ENCODE measurements at regions not wholly inside any gene's neighbourhood (a gene's known extent, or its start where the extent isn't known, plus 50 kb on each side); places are given as distances from the start of the nearest gene placed in this dataset.

GRCh38 chr3:34724916-34725499 is 914.3 kb upstream of the ARPP21 start:
- TF ChIP-seq CTCF (IDR thresholded peaks at IDR 0.05; ENCODE audit: unreplicated experiment): no peak
- no peak for DNase-seq
- H3K4me1 Mint-ChIP-seq (ENCODE audit: low read depth, unreplicated experiment): no peaks in the 10 kb centered on the region
- H3K27ac Mint-ChIP-seq (ENCODE audit: unreplicated experiment): no peak overlapping the region
- H3K4me3 Mint-ChIP-seq (ENCODE audit: low read depth, unreplicated experiment): no peak overlapping the region
- H3K27me3 Mint-ChIP-seq (ENCODE audit: unreplicated experiment): no peaks in the 10 kb centered on the region
- no peaks in the 10 kb centered on the region for H3K9me3 Mint-ChIP-seq (ENCODE audit: low read depth, unreplicated experiment)
- no peaks in the 10 kb centered on the region for H3K36me3 Mint-ChIP-seq (ENCODE audit: insufficient read depth, unreplicated experiment)
- CTCF ChIA-PET: no interaction called here
- intact Hi-C loops (cut with micrococcal nuclease; ENCODE audit: unreplicated experiment): no loop called here
- BruUV-seq (replicated peaks): no TSS peak

- Mint-ChIP-seq H3K27ac (ENCODE audit: unreplicated experiment) (no peak overlapping the region), H3K9me3 (ENCODE audit: low read depth, unreplicated experiment) (peaks cover 4% of the 10 kb centered on the region), H3K4me1 (ENCODE audit: low read depth, unreplicated experiment) (no peaks in the 10 kb centered on the region), H3K4me3 (ENCODE audit: low read depth, unreplicated experiment) (no peak overlapping the region), H3K27me3 (ENCODE audit: unreplicated experiment) (no peaks in the 10 kb centered on the region), H3K36me3 (ENCODE audit: insufficient read depth, unreplicated experiment) (no peaks in the 10 kb centered on the region)
- intact Hi-C loops (cut with micrococcal nuclease; ENCODE audit: unreplicated experiment): no loop called here
- CTCF ChIA-PET: no interaction called here
- no TSS peak for BruUV-seq (replicated peaks)
- TF ChIP-seq CTCF (IDR thresholded peaks at IDR 0.05; ENCODE audit: unreplicated experiment): no peak
- no peak for DNase-seq
Measured at GRCh38 chr3:34725774-34726173, 913.6 kb upstream of the ARPP21 start.

GRCh38 chr3:34727700-34728099 is 911.6 kb upstream of the ARPP21 start:
- intact Hi-C loops (cut with micrococcal nuclease; ENCODE audit: unreplicated experiment): no loop called here
- no peak for DNase-seq

GRCh38 chr3:34742151-34742550 is 897.2 kb upstream of the ARPP21 start:
- no peak for TF ChIP-seq CTCF (IDR thresholded peaks at IDR 0.05; ENCODE audit: unreplicated experiment)
- Mint-ChIP-seq H3K9me3 (ENCODE audit: low read depth, unreplicated experiment) (peaks cover 6% of the 10 kb centered on the region), H3K4me3 (ENCODE audit: low read depth, unreplicated experiment) (no peak overlapping the region), H3K27ac (ENCODE audit: unreplicated experiment) (no peak overlapping the region), H3K36me3 (ENCODE audit: insufficient read depth, unreplicated experiment) (no peaks in the 10 kb centered on the region), H3K4me1 (ENCODE audit: low read depth, unreplicated experiment) (no peaks in the 10 kb centered on the region), H3K27me3 (ENCODE audit: unreplicated experiment) (no peaks in the 10 kb centered on the region)
- BruUV-seq (replicated peaks): no TSS peak
- DNase-seq: no peak
- intact Hi-C loops (cut with micrococcal nuclease; ENCODE audit: unreplicated experiment): no loop called here
- CTCF ChIA-PET: no interaction called here

More at GRCh38 chr3:34727700-34728099, 911.6 kb upstream of the ARPP21 start:
- no TSS peak for BruUV-seq (replicated peaks)
- H3K4me1 Mint-ChIP-seq (ENCODE audit: low read depth, unreplicated experiment): no peaks in the 10 kb centered on the region
- CTCF ChIA-PET: no interaction called here
- no peak for TF ChIP-seq CTCF (IDR thresholded peaks at IDR 0.05; ENCODE audit: unreplicated experiment)
- H3K27ac Mint-ChIP-seq (ENCODE audit: unreplicated experiment): no peak overlapping the region
- H3K36me3 Mint-ChIP-seq (ENCODE audit: insufficient read depth, unreplicated experiment): no peaks in the 10 kb centered on the region
- no peak overlapping the region for H3K4me3 Mint-ChIP-seq (ENCODE audit: low read depth, unreplicated experiment)
- H3K27me3 Mint-ChIP-seq (ENCODE audit: unreplicated experiment): no peaks in the 10 kb centered on the region
- H3K9me3 Mint-ChIP-seq (ENCODE audit: low read depth, unreplicated experiment): peaks cover 4% of the 10 kb centered on the region

All from Calu3 (cell line).